ENCODE measurements at regions not wholly inside any gene's neighbourhood (a gene's known extent, or its start where the extent isn't known, plus 50 kb on each side); places are given as distances from the start of the nearest gene placed in this dataset.

DNA sequence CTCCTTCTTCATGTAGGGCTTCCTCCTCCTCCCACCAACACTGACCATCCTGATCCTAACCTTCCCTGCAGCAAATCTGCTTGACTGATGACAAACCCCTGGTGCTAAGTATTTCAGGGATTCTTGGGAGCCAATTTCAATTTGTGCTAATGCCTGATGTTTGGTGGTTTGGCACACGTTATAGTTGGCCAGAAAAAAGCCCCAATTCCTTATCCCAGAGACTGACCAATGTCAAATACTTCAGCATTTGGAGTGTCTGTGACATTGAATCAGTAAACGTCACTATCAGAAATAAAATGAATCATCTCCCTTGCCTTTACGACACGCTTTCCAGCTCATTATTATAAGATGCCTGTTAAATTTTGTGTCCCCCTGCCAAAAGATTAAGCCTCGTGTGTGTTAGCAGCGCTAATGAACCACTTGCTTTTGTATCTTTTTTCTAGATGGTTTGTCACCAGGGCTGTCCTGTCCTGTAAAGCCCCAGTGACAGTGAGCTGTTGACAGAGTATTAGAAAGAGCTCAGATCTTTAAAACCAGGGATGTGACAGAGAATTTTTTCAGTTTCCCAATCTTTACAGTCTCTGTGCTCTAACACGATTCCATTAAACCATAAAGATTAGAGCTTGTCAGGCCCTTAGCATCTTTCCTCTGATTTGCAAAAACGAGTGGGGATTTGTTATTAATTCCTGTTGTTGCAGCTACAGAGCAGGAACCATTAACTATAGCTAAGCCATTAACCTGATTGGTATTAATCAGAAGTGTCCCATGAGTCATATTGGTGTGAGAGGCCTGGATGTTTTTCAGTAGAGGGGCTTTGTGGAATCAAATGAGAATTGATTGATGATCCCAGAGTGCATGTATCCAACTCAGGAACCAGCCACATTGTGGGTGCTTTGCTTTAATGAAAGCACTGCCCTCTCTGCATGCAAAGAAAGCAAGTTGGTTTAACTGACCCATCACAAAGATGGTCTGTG, 665.1 kb upstream of the PLXNA2 start:
- intact Hi-C loops (cut with micrococcal nuclease; ENCODE audit: unreplicated experiment), result no loop called here
- no peaks in the 10 kb centered on the region for H4K20me1 ChIP-seq (ENCODE audit: insufficient read depth)
- BruUV-seq (replicated peaks), result no TSS peak
- ChIA-PET POLR2A (ENCODE audit: unreplicated experiment) (no interaction called here), CTCF (no interaction called here)
- H3K27me3 ChIP-seq (ENCODE audit: insufficient read depth, low read depth), result peaks cover 9% of the 10 kb centered on the region; the same call in 1 of the 2 replicates
- no peaks in the 10 kb centered on the region for H3F3A ChIP-seq (ENCODE audit: insufficient read depth, low read depth)
- no peak for TF ChIP-seq EZH2 (IDR thresholded peaks at IDR 0.05; ENCODE audit: low read depth)
- TF ChIP-seq, protein P1, sequence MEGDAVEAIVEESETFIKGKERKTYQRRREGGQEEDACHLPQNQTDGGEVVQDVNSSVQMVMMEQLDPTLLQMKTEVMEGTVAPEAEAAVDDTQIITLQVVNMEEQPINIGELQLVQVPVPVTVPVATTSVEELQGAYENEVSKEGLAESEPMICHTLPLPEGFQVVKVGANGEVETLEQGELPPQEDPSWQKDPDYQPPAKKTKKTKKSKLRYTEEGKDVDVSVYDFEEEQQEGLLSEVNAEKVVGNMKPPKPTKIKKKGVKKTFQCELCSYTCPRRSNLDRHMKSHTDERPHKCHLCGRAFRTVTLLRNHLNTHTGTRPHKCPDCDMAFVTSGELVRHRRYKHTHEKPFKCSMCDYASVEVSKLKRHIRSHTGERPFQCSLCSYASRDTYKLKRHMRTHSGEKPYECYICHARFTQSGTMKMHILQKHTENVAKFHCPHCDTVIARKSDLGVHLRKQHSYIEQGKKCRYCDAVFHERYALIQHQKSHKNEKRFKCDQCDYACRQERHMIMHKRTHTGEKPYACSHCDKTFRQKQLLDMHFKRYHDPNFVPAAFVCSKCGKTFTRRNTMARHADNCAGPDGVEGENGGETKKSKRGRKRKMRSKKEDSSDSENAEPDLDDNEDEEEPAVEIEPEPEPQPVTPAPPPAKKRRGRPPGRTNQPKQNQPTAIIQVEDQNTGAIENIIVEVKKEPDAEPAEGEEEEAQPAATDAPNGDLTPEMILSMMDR (conservative IDR thresholded peaks at IDR 0.05), result no peak
- no peak overlapping the region for H3K27ac ChIP-seq
- DNase-seq, result no peak
- H2AFZ ChIP-seq, result no peak overlapping the region
- H3K4me2 ChIP-seq, result no peak overlapping the region
- no peaks in the 10 kb centered on the region for H3K9me3 ChIP-seq (ENCODE audit: insufficient read depth, low read depth)
- H3K4me3 ChIP-seq, result no peak overlapping the region
- 0 out of 2 replicates have a peak, but pooled peaks cover 3% of the 10 kb centered on the region for H3K9me2 ChIP-seq (ENCODE audit: insufficient read depth)
- no peaks in the 10 kb centered on the region for H3K4me1 ChIP-seq (replicated peaks; ENCODE audit: insufficient read depth)
- no peaks in the 10 kb centered on the region for H3K79me2 ChIP-seq (ENCODE audit: low read depth)
- H3K36me3 ChIP-seq (ENCODE audit: low read depth), result no peaks in the 10 kb centered on the region

DNA sequence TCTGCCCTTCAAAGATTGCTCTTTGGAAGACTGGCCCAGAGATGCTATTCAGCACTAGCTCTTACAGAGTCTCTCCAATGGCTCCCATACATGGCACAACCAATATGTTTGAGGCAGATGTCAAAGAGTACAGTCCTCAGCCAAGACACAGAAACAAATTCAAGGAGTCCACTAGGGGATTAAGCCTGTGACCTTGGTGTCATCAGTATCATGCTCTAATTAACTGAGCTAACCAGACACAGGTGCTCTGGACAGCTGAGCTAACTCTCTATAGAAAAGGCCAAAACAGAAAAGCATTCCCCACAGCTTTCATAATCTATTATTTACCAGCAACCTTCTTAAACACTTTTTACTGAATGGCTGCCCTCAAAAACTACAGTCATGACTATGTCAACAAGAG, 666.0 kb upstream of the PLXNA2 start:
- H3K27ac ChIP-seq, result no peak overlapping the region
- H2AFZ ChIP-seq, result no peak overlapping the region
- intact Hi-C loops (cut with micrococcal nuclease; ENCODE audit: unreplicated experiment), result no loop called here
- no peaks in the 10 kb centered on the region for H3K4me1 ChIP-seq (replicated peaks; ENCODE audit: insufficient read depth)
- no peak for TF ChIP-seq EZH2 (IDR thresholded peaks at IDR 0.05; ENCODE audit: low read depth)
- TF ChIP-seq, protein P1 (conservative IDR thresholded peaks at IDR 0.05), result no peak
- H3K36me3 ChIP-seq (ENCODE audit: low read depth), result no peaks in the 10 kb centered on the region
- no peak overlapping the region for H3K4me3 ChIP-seq
- H3K79me2 ChIP-seq (ENCODE audit: low read depth), result no peaks in the 10 kb centered on the region
- H3K4me2 ChIP-seq, result no peak overlapping the region
- H4K20me1 ChIP-seq (ENCODE audit: insufficient read depth), result no peaks in the 10 kb centered on the region
- DNase-seq, result no peak
- H3F3A ChIP-seq (ENCODE audit: insufficient read depth, low read depth), result no peaks in the 10 kb centered on the region
- H3K27me3 ChIP-seq (ENCODE audit: insufficient read depth, low read depth), result peaks cover 9% of the 10 kb centered on the region; the same call in 1 of the 2 replicates
- POLR2A ChIA-PET (ENCODE audit: unreplicated experiment), result no interaction called here
- H3K9me3 ChIP-seq (ENCODE audit: insufficient read depth, low read depth), result no peaks in the 10 kb centered on the region
- H3K9me2 ChIP-seq (ENCODE audit: insufficient read depth), result 0 out of 2 replicates have a peak, but pooled peaks cover 3% of the 10 kb centered on the region
- CTCF ChIA-PET, result no interaction called here
- no TSS peak for BruUV-seq (replicated peaks)

DNA sequence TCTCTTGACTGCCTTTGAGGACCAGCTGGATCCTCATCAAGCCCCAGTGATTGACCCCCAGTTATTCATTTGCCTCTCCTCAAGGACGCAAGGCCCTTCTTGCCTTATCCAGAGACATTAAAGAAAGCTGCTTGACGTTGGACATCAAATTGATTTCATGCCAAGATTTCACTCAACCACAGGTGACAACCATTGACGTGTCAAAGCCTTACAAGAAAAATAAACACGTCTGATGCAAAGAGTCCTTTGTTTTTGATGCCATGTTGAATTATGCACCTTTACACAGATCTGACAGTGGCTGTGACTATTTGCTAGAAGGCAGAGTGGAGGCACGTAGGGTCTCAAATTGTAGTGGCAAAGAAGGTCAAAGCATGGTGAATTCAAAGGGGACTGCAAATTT, 666.2 kb upstream of the CAMK1G start:
- DNase-seq, result no peak
- intact Hi-C loops (cut with micrococcal nuclease; ENCODE audit: unreplicated experiment), result no loop called here
- Histone ChIP-seq H3K4me1 (replicated peaks; ENCODE audit: insufficient read depth) (peaks cover 8% of the 10 kb centered on the region; the same call in 1 of the 2 replicates), H3K27me3 (ENCODE audit: insufficient read depth, low read depth) (no peaks in the 10 kb centered on the region), H3K4me3 (no peak overlapping the region), H3F3A (ENCODE audit: insufficient read depth, low read depth) (no peaks in the 10 kb centered on the region), H2AFZ (no peak overlapping the region), H3K79me2 (ENCODE audit: low read depth) (no peaks in the 10 kb centered on the region), H3K4me2 (no peak overlapping the region), H3K9me3 (ENCODE audit: insufficient read depth, low read depth) (no peaks in the 10 kb centered on the region), H3K9me2 (ENCODE audit: insufficient read depth) (peaks cover 3% of the 10 kb centered on the region; the same call in 1 of the 2 replicates), H3K27ac (no peak overlapping the region), H4K20me1 (ENCODE audit: insufficient read depth) (no peaks in the 10 kb centered on the region), H3K36me3 (ENCODE audit: low read depth) (no peaks in the 10 kb centered on the region)
- no TSS peak for BruUV-seq (replicated peaks)
- TF ChIP-seq EZH2 (IDR thresholded peaks at IDR 0.05; ENCODE audit: low read depth), result no peak
- TF ChIP-seq, protein P1 (conservative IDR thresholded peaks at IDR 0.05), result no peak
- ChIA-PET POLR2A (ENCODE audit: unreplicated experiment) (interaction anchor here (0.6 kb wide), 1 partner anchor 511 kb away, joined by 3 read pairs; no protein-coding TSS in a partner anchor), CTCF (no interaction called here)

All from PC-9 (cell line).